ENCODE measurements at regions not wholly inside any gene's neighbourhood (a gene's known extent, or its start where the extent isn't known, plus 50 kb on each side); places are given as distances from the start of the nearest gene placed in this dataset.

GRCh38 chr3:159660326-159660725, 328.3 kb upstream of the IL12A start:
- TF ChIP-seq CTCF (optimal IDR thresholded peaks at IDR 0.05 in 1 of 3, IDR thresholded peaks at IDR 0.05 in 1 of 3, conservative IDR thresholded peaks at IDR 0.05 in 1 of 3; ENCODE audit: extremely low read depth in 1 of 3, insufficient read depth in 2 of 3, low read length in 3 of 3), result no peak
- no peak for TF ChIP-seq EZH2 (IDR thresholded peaks at IDR 0.05; ENCODE audit: low read length)
